Suprapubic skin (tissue), 4 donors: ENCODE measurements at regions not wholly inside any gene's neighbourhood (a gene's known extent, or its start where the extent isn't known, plus 50 kb on each side); places are given as distances from the start of the nearest gene placed in this dataset.

Source experiments
- DNase-seq, 2 donors: peaks; one replicate each; pipeline ENCODE4 v3.0.0-alpha.2; 2019; ENCODE audit warnings: low spot score in 2 of 2
- H3K27ac ChIP-seq: fragments of 200-600 bp; sonication (generic); one replicate; pipeline ENCODE4 v1.5.1; 2019
- H3K27me3 ChIP-seq: fragments of 200-600 bp; sonication (generic); one replicate; pipeline ENCODE4 v1.5.1; 2019
- H3K36me3 ChIP-seq: fragments of 200-600 bp; sonication (generic); one replicate; pipeline ENCODE4 v1.5.1; 2019
- H3K4me1 ChIP-seq: fragments of 200-600 bp; sonication (generic); one replicate; pipeline ENCODE4 v1.5.1; 2019
- H3K4me3 ChIP-seq: fragments of 200-600 bp; sonication (generic); one replicate; pipeline ENCODE4 v1.5.1; 2019; ENCODE audit warnings: mild to moderate bottlenecking
- H3K9me3 ChIP-seq: fragments of 200-600 bp; sonication (generic); one replicate; pipeline ENCODE4 v1.5.1; 2019
- CTCF ChIP-seq, 2 donors: fragments of 200-600 bp in 1 of 2; fragments of 450-650 bp in 1 of 2; sonication (generic) in 1 of 2; IDR thresholded peaks; one replicate each; pipeline ENCODE4 v1.5.1; 2016 to 2019; ENCODE audit warnings: antibody characterized with exemption in 2 of 2, mild to moderate bottlenecking in 1 of 2, moderate library complexity in 1 of 2
- EP300 ChIP-seq: sonication (generic); formaldehyde crosslinking; IDR thresholded peaks from one replicate; pipeline ENCODE4 v1.6.1; 2017; ENCODE audit warnings: antibody characterized with exemption
- POLR2A ChIP-seq, 2 donors: fragments of 450-650 bp; IDR thresholded peaks; one replicate each; pipeline ENCODE4 v1.6.1; 2017; ENCODE audit warnings: antibody characterized with exemption in 2 of 2, mild to moderate bottlenecking in 2 of 2, moderate library complexity in 2 of 2
- POLR2AphosphoS5 ChIP-seq, 3 donors: sonication (generic); formaldehyde crosslinking; IDR thresholded peaks; one replicate each; pipeline ENCODE4 v1.6.1; 2017; ENCODE audit warnings: antibody characterized with exemption in 3 of 3
- WGBS: methylation state at CpG from one replicate; pipeline ENCODE4 v1.1.5; 2018; 5-methylcytosine and 5-hydroxymethylcytosine counted together

DNA sequence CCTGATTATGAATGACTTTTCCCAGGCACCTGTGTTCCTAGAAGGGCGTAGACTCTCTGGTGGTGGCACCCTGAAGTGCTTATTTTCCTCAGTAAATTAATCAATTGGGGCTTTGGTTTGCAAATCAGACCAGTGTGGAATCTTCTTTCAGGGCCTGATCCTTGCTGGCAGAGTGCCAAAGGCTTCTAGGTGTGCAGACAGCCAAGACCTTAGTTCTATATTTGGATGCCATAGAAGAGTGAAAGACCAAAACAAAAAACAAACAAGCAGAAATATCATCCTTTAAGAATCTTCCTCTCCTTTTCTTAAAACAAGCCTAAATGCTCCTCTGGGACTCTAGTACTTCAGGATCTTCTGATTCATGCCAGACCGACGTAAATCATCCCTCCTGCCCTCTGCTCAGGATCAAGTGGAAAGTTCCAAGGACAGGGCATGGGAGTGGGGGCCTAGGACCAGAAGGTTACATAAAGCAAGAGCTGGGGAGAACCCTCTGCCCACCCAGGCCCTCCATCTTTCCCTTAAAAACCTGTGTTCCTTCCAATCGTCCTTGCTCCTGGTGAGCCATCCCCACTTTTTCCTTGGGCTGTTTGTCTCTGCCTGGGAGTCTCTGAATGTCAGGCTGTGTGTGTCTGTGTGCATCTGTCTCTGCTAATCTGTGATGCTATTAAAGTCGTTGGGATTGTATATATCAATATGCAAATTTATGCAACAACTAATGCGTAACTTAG is 70.5 kb upstream of the MYLIP start:
- H3K4me1 ChIP-seq: no peaks in the 10 kb centered on the region
- no peak overlapping the region for H3K4me3 ChIP-seq
- H3K27ac ChIP-seq: no peak overlapping the region
- no peaks in the 10 kb centered on the region for H3K27me3 ChIP-seq
- TF ChIP-seq CTCF (IDR thresholded peaks at IDR 0.05) (no peak), EP300 (no peak), POLR2A (IDR thresholded peaks at IDR 0.05) (no peak), POLR2AphosphoS5 (IDR thresholded peaks at IDR 0.05) (no peak)
- H3K36me3 ChIP-seq: no peaks in the 10 kb centered on the region
- DNase-seq: no peak
- WGBS: 71% methylated on average over 6 of the region's 6 CpGs
- H3K9me3 ChIP-seq: no peaks in the 10 kb centered on the region

DNA sequence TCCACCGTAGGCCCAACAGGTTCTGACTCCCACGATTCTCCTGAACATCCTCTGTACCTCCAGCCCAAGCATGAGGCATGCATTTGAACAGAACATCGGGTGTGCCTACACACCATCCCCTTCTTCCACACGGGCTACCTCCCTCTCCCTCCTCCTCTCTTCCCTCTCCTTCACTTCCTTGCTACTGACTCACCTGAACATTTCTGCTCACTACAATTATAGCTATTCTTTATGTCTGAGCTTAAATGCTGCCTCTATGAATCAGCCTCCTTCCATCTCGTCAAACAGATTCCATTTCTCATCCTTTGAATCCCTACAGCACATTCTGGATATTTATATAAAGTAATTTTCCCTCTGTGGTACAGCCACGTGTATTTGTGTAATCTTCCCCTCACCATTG is 71.4 kb upstream of the MYLIP start:
- no peak overlapping the region for H3K27ac ChIP-seq
- 81% methylated on average over 6 of the region's 6 CpGs for WGBS

DNA sequence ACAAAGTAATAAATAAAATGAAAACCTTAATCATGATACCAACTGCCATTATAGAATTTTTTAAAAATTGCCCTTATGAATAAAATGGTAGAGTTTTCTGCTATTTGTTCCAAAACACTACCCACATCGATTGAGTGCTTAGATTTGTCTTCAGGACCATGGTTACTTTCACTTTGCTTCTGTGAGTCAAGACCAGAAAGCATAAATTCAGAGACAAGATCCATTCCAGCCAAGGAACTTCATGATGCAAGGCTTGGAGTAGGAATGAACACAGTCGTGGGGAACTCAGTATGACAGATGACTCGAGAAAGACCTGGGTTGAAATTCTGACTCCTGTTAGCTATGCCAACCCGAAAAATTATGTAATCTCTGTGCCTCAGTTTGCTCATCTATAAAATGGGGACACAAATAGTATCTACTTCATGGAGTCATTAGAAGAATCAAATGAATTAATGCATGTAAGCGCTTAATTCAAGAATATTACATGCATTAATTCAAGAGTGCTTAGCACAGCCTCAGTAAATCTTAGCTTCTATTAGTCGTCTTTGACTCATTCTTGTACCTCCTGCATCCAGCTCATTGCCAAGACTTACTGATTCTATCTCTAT is 72.5 kb upstream of the MYLIP start:
- no peaks in the 10 kb centered on the region for H3K27me3 ChIP-seq
- no peak for DNase-seq
- H3K4me3 ChIP-seq: no peak overlapping the region
- no peaks in the 10 kb centered on the region for H3K4me1 ChIP-seq
- no peak overlapping the region for H3K27ac ChIP-seq
- H3K9me3 ChIP-seq: no peaks in the 10 kb centered on the region
- WGBS: 85% methylated on average over 6 of the region's 6 CpGs
- TF ChIP-seq POLR2AphosphoS5 (IDR thresholded peaks at IDR 0.05) (no peak), POLR2A (IDR thresholded peaks at IDR 0.05) (no peak), EP300 (no peak), CTCF (IDR thresholded peaks at IDR 0.05) (no peak)
- H3K36me3 ChIP-seq: no peaks in the 10 kb centered on the region

More for the DNA sequence above, 71.4 kb upstream of the MYLIP start:
- no peaks in the 10 kb centered on the region for H3K36me3 ChIP-seq
- no peaks in the 10 kb centered on the region for H3K4me1 ChIP-seq
- no peak overlapping the region for H3K4me3 ChIP-seq
- H3K27me3 ChIP-seq: no peaks in the 10 kb centered on the region
- H3K9me3 ChIP-seq: no peaks in the 10 kb centered on the region
- TF ChIP-seq CTCF (IDR thresholded peaks at IDR 0.05) (no peak), POLR2AphosphoS5 (IDR thresholded peaks at IDR 0.05) (no peak), EP300 (no peak), POLR2A (IDR thresholded peaks at IDR 0.05) (no peak)
- DNase-seq: no peak

GRCh38 chr6:16055852-16056251 is 73.0 kb upstream of the MYLIP start:
- no peak overlapping the region for H3K27ac ChIP-seq
- TF ChIP-seq CTCF (IDR thresholded peaks at IDR 0.05) (no peak), EP300 (no peak), POLR2A (IDR thresholded peaks at IDR 0.05) (no peak), POLR2AphosphoS5 (IDR thresholded peaks at IDR 0.05) (no peak)
- no peaks in the 10 kb centered on the region for H3K9me3 ChIP-seq
- H3K4me3 ChIP-seq: no peak overlapping the region
- no peaks in the 10 kb centered on the region for H3K27me3 ChIP-seq
- H3K36me3 ChIP-seq: no peaks in the 10 kb centered on the region
- no peaks in the 10 kb centered on the region for H3K4me1 ChIP-seq
- DNase-seq: no peak
- WGBS: 85% methylated on average over 4 of the region's 4 CpGs

DNA sequence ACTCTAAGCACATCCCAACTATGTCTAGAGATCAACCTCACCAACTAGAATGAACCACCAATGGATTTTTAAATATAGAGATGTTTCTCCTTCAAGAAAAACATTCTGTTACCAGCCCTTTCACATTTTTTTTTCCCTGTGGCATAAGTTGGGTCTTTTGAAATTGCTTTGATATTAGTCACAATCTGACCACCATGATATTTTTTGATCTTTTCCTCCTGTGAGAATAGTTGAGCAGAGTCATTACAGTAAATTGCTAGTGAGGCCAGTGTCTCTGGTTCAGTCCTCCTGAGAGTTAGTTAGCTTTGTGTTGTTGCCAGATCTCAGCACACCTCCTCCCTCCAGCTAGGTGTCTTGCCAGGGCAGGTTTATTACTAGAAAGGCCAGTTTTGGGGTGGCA is 79.7 kb upstream of the MYLIP start:
- Histone ChIP-seq H3K36me3 (no peaks in the 10 kb centered on the region), H3K9me3 (no peaks in the 10 kb centered on the region), H3K4me1 (peaks cover 16% of the 10 kb centered on the region), H3K4me3 (no peak overlapping the region), H3K27me3 (no peaks in the 10 kb centered on the region), H3K27ac (no peak overlapping the region)
- no peak for DNase-seq
- TF ChIP-seq CTCF (IDR thresholded peaks at IDR 0.05) (no peak), POLR2AphosphoS5 (IDR thresholded peaks at IDR 0.05) (no peak), EP300 (no peak), POLR2A (IDR thresholded peaks at IDR 0.05) (no peak)
